NCI-H2196 (cell line): ENCODE measurements at regions not wholly inside any gene's neighbourhood (a gene's known extent, or its start where the extent isn't known, plus 50 kb on each side); places are given as distances from the start of the nearest gene placed in this dataset.

Experiments used
- DNase-seq: peaks from one replicate; lab custom pipeline; 2025; ENCODE audit not compliant: unreplicated experiment; lab: John Stamatoyannopoulos, UW

DNA sequence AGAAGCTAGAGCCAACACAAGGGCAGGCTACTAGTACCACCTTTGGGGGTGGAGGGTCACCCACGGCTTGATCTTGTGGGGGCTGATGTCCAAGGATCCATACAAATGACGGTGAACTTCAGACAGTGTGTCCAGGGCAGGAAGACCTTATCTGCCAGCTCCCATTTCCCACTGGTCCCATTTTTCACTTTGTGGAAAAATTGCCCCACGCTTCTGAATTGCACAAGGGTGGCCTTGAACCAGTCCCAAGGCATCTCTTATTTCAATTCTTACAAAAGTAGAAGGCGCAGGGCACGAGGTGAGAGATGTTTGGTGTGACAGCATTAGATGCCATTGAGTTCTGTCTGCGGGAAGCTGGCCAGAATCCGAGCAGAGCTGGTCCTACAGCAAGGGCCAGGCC lies 252.7 kb upstream of the CELF2 start:
- no peak for DNase-seq

DNA sequence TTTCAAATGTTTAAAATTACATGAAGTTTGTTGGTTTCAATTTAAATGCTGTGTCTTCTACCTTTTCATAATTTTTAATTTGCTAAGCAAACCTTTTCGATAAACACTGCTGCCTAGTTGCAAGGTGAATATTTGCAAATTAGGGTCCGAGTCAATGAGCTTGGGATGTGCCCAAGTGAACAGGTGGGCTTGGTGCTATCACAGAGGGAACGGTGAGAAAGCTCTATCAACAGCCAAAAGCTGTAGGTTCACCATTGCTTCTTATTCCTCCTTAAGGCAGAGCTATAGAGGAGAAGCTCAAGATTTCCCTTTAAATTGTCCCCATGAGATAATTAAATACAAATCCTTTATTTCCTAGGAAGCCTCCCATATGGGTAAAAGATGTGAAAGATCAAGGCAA lies 245.3 kb upstream of the CELF2 start:
- DNase-seq = no peak

- DNase-seq = no peak
Measured at GRCh38 chr10:10772874-10773508, 244.7 kb upstream of the CELF2 start.

DNA sequence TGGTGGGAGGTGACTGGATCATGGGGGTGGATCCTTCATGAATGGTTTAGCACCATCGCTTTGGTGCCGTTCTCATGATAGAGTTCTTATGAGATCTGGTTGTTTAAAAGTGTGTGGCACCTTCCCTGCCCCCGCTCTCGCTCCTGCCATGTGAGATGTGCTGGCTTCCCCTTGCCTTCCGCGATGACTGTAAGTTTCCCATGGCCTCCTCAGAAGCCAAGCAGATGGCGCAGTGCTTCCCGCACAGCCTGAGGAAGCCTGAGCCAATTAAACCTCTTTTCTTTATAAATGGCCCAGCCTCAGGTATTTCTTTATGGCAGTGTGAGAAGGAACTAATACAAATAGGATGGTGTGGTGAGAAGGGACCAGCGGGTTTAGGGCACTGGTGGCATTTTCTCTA lies 243.3 kb upstream of the CELF2 start:
- no peak for DNase-seq

GRCh38 chr10:10776363-10776762 lies 241.3 kb upstream of the CELF2 start:
- DNase-seq = no peak

- no peak for DNase-seq
Measured at GRCh38 chr10:10777279-10777678, 240.4 kb upstream of the CELF2 start.

DNA sequence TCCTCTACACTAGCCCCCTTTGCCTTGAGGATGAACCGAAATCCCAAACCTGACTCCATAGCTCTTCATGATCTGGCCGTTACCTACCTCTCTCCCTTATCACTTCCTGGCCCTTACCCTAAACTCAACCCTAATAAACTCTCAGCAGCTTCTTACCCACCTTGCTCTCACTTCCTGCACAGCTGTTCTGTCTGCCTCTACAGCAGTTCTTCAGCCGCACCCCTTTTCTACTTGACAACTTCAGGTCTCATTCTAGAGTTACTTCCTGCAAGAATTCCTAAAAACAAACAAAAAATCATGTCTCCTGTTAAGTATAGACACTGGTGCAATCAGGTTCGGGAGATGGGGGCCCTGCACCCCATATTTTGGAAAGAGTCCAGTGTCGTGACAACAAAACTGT lies 239.9 kb upstream of the CELF2 start:
- no peak for DNase-seq

- no peak for DNase-seq
Measured at GRCh38 chr10:10778959-10779358, 238.7 kb upstream of the CELF2 start.

- no peak for DNase-seq
Measured at GRCh38 chr10:10779511-10779910, 238.2 kb upstream of the CELF2 start.

DNA sequence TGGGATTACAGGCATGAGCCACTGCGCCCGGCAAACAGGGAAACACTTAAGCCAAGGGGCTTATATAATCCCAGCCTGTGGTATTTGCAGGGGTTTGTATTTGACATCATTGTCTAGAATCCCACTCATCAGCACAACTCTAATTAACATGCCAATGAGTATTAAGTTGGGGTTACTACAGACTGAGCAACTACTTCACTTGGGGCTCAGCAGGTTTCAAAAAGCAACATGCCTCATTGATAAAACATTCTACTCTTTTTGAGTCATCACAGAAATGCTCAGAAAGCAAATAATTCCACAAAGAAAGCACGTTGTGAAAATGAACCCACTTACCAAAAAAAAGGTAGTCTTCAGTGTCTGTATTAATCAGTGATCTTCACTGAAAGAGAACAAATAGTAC lies 236.9 kb upstream of the CELF2 start:
- DNase-seq = no peak

GRCh38 chr10:10782603-10783002 lies 235.1 kb upstream of the CELF2 start:
- DNase-seq = no peak

GRCh38 chr10:10785627-10786026 lies 232.0 kb upstream of the CELF2 start:
- DNase-seq = no peak

GRCh38 chr10:10786109-10787090 lies 231.3 kb upstream of the CELF2 start:
- DNase-seq = no peak

DNA sequence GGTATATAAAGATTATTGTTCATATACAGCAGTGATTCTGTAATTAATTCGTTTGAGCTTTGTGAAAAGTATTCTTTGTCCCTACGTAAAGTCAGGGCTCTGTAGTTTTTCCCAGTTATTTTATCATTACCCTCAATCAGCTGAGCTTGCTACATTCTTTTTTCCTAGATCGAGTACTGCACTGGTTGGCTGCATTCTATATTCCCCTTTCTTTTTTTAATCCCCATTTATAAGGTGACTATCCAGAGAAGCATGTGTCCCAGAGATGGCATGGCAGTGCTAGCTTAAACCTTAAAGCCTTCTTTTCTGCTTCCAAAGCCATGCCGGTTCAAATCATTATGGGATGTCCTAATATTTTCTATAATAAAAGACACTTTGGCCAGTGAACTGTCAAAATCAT lies 230.1 kb upstream of the CELF2 start:
- DNase-seq = no peak

- no peak for DNase-seq
Measured at GRCh38 chr10:10788761-10789160, 228.9 kb upstream of the CELF2 start.

DNA sequence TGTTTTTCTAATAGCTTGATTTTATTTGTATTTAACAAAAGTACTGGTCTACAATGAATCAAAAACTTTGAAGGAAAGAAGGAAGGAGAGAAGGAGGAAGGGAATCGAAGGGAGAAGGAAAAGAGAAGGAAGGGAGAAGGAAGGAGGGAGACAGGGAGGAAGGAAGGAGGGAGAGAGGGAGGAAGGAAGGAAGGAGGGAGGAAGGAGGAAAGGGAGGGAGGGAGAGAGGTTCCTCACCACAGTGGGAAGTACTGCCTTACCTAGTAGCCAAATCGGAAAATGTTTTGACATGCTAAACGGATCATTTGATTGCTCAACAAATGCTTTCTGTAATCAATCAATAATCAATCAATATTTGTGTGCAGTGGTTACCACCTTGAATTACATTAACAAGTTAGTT lies 225.8 kb upstream of the CELF2 start:
- no peak for DNase-seq

GRCh38 chr10:10792681-10793080 lies 225.0 kb upstream of the CELF2 start:
- DNase-seq = no peak

DNA sequence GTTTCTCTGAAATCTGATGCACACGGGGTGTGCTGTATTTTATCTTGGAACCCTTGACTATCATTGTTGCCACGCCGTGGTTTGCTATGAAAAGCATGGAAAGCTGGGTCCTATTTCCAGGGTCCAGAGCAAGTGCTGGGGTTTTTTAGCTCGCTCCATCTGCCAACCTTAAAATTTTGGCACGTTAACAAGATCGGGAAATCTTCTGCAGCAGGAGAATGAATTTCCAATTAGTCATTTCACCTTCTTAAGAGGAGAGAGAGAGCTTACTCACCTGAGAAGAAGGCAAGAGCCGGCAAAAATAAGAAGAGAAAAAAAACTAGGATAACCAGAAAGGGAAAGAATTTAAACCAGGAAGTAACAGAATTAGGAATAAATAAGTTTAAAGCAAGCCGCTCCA lies 223.6 kb upstream of the CELF2 start:
- no peak for DNase-seq

GRCh38 chr10:10794791-10795191 lies 222.9 kb upstream of the CELF2 start:
- DNase-seq = no peak

DNA sequence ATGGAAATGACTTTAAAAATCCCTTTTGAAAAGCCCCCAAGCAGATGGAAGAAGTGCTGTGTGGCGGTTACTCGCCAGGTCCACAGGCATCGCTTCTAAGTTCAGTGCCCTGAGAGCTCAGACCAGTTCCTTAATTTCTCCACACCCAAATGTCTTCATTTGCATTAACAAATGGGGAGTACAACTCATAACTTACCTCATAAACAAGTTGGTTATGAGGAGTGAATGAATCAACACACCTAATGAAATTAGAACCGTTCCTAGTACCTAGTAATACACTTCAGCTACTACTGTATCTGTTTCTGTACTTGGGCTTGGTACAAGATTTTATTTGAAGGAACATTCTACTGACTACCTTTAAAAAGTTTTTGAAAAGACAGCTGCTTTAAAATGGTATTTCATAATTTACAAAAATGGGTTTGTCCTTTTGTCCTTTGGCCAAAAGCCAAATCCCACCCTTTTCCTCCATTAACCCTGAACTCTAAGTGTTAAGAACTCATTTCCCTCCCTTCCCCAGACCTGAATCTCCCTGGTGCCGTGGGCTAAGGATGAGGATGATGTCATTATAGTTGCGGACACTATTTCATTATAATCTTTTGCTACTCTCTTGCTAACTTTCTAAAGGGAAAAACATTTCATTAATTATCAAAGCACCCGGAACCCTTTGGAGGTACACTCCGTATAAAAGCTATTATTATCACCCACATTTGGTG lies 221.5 kb upstream of the CELF2 start:
- no peak for DNase-seq

DNA sequence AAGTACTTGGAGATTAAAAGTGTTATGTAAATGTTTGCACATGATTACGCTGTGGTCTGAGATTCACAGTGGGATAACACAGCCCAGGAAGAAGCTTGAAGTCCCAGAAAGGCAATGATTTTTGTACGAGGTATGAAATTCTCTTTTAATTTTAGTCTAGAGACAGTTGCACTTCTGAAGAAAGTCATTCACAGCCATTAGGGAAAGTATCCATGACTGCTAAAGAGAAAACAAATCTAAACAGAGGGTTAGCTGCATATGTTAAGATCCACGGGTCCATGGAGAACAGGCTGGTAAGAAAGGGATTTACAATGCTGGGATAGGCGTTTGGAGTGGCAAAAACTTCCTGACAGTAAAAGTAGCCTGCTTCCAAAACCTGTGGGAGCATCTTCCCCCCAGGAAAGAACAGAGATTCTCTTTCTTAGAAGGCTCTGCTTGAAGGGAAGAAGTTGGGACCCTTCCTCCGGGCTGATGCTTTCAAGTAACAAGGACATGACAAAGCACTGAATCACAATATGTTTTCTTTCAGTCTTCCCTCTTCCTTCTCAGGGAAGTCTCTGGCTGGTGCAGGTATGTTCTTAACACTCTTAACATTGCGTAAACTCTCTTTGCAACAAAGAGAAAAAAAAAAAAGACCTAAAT lies 220.8 kb upstream of the CELF2 start:
- DNase-seq = no peak
